ENCODE measurements at regions not wholly inside any gene's neighbourhood (a gene's known extent, or its start where the extent isn't known, plus 50 kb on each side); places are given as distances from the start of the nearest gene placed in this dataset.

- Histone ChIP-seq H2BK15ac (ENCODE audit: low read depth, low read length) (no peak overlapping the region), H4K8ac (ENCODE audit: low read depth in 2 of 2, low read length in 2 of 2) (no peak overlapping the region), H3K18ac (ENCODE audit: low read depth, low read length) (no peak overlapping the region), H3K14ac (replicated peaks; ENCODE audit: low read depth, low read length) (no peak overlapping the region), H3K23ac (ENCODE audit: low read depth, low read length) (no peak overlapping the region), H2AK5ac (ENCODE audit: low read depth, low read length) (no peak overlapping the region), H2AFZ (replicated peaks; ENCODE audit: low read length, poor library complexity) (no peak overlapping the region), H4K91ac (ENCODE audit: insufficient read depth, low read depth, low read length) (no peak overlapping the region), H3K56ac (ENCODE audit: extremely low read depth, insufficient read depth, low read length) (no peak overlapping the region), H3K4me2 (ENCODE audit: low read depth, low read length) (no peak overlapping the region), H3K36me3 (ENCODE audit: control insufficient read depth, insufficient read depth, low read length) (no peaks in the 10 kb centered on the region), H3K9ac (ENCODE audit: low read depth, low read length) (no peak overlapping the region), H3K27ac (ENCODE audit: insufficient read depth, low read length) (no peak overlapping the region), H2AK9ac (replicated peaks; ENCODE audit: low read depth, low read length, poor library complexity) (no peak overlapping the region), H2BK120ac (ENCODE audit: low read depth, low read length) (no peak overlapping the region), H4K20me1 (ENCODE audit: insufficient read depth, low read length) (no peaks in the 10 kb centered on the region), H3K9me1 (ENCODE audit: insufficient read depth, low read length) (no peaks in the 10 kb centered on the region), H3K4me1 (ENCODE audit: control insufficient read depth, insufficient read depth, low read length) (no peaks in the 10 kb centered on the region), H3K27me3 (ENCODE audit: control insufficient read depth, insufficient read depth, low read length) (no peaks in the 10 kb centered on the region), H3K79me1 (ENCODE audit: low read depth in 1 of 2, low read length in 2 of 2) (no peaks in the 10 kb centered on the region), H2BK20ac (ENCODE audit: low read depth, low read length) (no peak overlapping the region), H4K5ac (ENCODE audit: low read depth, low read length) (no peak overlapping the region), H3K9me3 (ENCODE audit: control insufficient read depth, insufficient read depth, low read length) (no peaks in the 10 kb centered on the region), H2BK5ac (ENCODE audit: low read depth, low read length, poor library complexity, severe bottlenecking) (no peak overlapping the region), H3K4ac (ENCODE audit: low read depth, low read length) (no peak overlapping the region), H3K4me3 (ENCODE audit: insufficient read depth, low read depth, low read length) (no peak overlapping the region)
- in situ Hi-C loops (cut with MboI; ENCODE audit: low sequenced_read_pairs), result no loop called here
- intact Hi-C loops (cut with micrococcal nuclease), result no loop called here
- WGBS, 2 experiments (ENCODE audit: extremely low coverage in 2 of 2, insufficient read length in 1 of 2), result no CpG with 5 or more reads among the region's 1 CpG
- ChIA-PET CTCF (interaction anchor here (1.0 kb wide), 1 partner anchor 14 kb away, joined by 3 read pairs; no protein-coding TSS in a partner anchor), POLR2A (ENCODE audit: unreplicated experiment) (no interaction called here)
- dilution Hi-C loops (cut with HindIII; ENCODE audit: low sequenced_read_pairs, unreplicated experiment), result no loop called here
- TF ChIP-seq CTCF (conservative IDR thresholded peaks at IDR 0.05; ENCODE audit: low read depth, low read length), result no peak
- peak; percentile 100 for TF ChIP-seq MAFK (IDR thresholded peaks at IDR 0.05; ENCODE audit: low read depth, low read length)
- no peak for TF ChIP-seq CHD1 (IDR thresholded peaks at IDR 0.05; ENCODE audit: low read depth, low read length)
- TF ChIP-seq RAD21 (IDR thresholded peaks at IDR 0.05; ENCODE audit: low read length), result no peak
- TF ChIP-seq ELK1 (IDR thresholded peaks at IDR 0.05; ENCODE audit: borderline replicate concordance, low read depth, low read length), result no peak
- no peak for ATAC-seq (ENCODE audit: low read depth)
- BruUV-seq (replicated peaks), result no TSS peak
- no peak for DNase-seq
Observed at GRCh38 chr3:189576486-189576885, 54.7 kb upstream of the TP63 start.
